Lower lobe of right lung (tissue), 2 donors: ENCODE measurements at regions not wholly inside any gene's neighbourhood (a gene's known extent, or its start where the extent isn't known, plus 50 kb on each side); places are given as distances from the start of the nearest gene placed in this dataset.

ENCODE experiments used
- ATAC-seq, 2 donors: fragments of 200-7000 bp; cut with Tn5 transposase; one replicate each; pipeline ENCODE4 v1.9.1; 2020 to 2022; ENCODE audit warnings: mild to moderate bottlenecking in 2 of 2, moderate library complexity in 2 of 2
- DNase-seq: peaks from one replicate; pipeline ENCODE4 v3.0.0-alpha.2; 2020
- H3K27ac ChIP-seq: fragments of 200-600 bp; one replicate; pipeline ENCODE4 v1.8.0; 2022
- H3K27me3 ChIP-seq: fragments of 200-600 bp; one replicate; pipeline ENCODE4 v1.8.0; 2022; ENCODE audit warnings: low read depth
- H3K36me3 ChIP-seq: fragments of 200-600 bp; one replicate; pipeline ENCODE4 v1.8.0; 2022; ENCODE audit warnings: mild to moderate bottlenecking
- H3K4me1 ChIP-seq: fragments of 200-600 bp; one replicate; pipeline ENCODE4 v1.8.0; 2022
- H3K4me3 ChIP-seq: fragments of 200-600 bp; one replicate; pipeline ENCODE4 v1.8.0; 2022; ENCODE audit warnings: mild to moderate bottlenecking
- H3K9me3 ChIP-seq: fragments of 200-600 bp; one replicate; pipeline ENCODE4 v1.8.0; 2022
- intact Hi-C: fragments of 100-400 bp; cut with DNase I; formaldehyde crosslinking; loops from one replicate; pipeline ENCODE4 v1.11.0; 2022
- TF ChIP-seq, protein P1 (sequence below): fragments of 200-600 bp; IDR thresholded peaks from one replicate; pipeline ENCODE4 v1.8.0; 2022; ENCODE audit warnings: antibody characterized with exemption, mild to moderate bottlenecking
- donor health status: DM: no; HTN: yes; CAD: no; lungs with severe emphysema.

DNA sequence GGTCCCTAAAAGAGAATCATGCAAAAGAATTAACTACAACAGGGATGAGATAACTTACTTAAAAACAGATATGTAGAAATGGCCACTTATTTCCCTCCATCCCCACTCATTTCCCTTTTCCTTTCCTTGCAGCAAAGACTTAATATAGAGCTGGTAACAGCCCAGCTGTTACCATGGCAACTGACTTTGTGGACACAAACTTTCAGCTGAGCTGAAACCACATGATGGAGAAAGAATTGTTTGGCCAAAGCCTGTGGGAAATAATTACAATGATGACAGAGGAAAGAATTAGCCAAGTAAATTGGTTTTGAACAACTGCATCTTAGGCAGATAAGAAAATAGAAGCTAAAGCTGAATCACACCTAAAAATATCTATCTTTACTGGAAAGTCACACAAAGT lies 364.9 kb downstream of the GALC start:
- H3K4me3 ChIP-seq: no peak overlapping the region
- DNase-seq: no peak
- intact Hi-C loops: no loop called here
- H3K27me3 ChIP-seq: no peaks in the 10 kb centered on the region
- H3K27ac ChIP-seq: no peak overlapping the region
- peaks cover 8% of the 10 kb centered on the region for H3K4me1 ChIP-seq
- no peaks in the 10 kb centered on the region for H3K9me3 ChIP-seq
- no peaks in the 10 kb centered on the region for H3K36me3 ChIP-seq
- TF ChIP-seq, protein P1, sequence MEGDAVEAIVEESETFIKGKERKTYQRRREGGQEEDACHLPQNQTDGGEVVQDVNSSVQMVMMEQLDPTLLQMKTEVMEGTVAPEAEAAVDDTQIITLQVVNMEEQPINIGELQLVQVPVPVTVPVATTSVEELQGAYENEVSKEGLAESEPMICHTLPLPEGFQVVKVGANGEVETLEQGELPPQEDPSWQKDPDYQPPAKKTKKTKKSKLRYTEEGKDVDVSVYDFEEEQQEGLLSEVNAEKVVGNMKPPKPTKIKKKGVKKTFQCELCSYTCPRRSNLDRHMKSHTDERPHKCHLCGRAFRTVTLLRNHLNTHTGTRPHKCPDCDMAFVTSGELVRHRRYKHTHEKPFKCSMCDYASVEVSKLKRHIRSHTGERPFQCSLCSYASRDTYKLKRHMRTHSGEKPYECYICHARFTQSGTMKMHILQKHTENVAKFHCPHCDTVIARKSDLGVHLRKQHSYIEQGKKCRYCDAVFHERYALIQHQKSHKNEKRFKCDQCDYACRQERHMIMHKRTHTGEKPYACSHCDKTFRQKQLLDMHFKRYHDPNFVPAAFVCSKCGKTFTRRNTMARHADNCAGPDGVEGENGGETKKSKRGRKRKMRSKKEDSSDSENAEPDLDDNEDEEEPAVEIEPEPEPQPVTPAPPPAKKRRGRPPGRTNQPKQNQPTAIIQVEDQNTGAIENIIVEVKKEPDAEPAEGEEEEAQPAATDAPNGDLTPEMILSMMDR: no peak
- ATAC-seq: peak; percentile 53 to 54

DNA sequence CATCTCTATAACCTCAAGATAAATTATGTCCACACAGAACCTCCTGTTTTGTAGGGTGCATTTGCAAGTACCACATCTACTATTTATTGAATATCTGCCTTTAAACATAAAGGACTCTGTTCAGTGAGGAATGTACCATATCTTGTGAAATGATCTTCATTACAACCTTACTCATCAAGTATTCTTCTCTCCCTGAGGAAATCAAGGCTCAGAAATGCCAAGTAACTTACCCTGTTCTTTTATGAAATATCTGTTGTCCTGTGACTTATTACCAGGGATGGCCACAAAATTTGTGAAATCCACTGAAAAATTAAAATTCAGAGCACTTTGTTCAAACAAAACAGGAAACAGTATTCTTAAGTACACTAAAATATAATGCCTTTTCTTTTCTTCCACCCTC lies 366.7 kb downstream of the GALC start:
- Histone ChIP-seq H3K36me3 (no peaks in the 10 kb centered on the region), H3K4me1 (peaks cover 8% of the 10 kb centered on the region), H3K4me3 (no peak overlapping the region), H3K27ac (no peak overlapping the region), H3K27me3 (no peaks in the 10 kb centered on the region), H3K9me3 (no peaks in the 10 kb centered on the region)
- TF ChIP-seq, protein P1: no peak
- ATAC-seq (no peak), DNase-seq (no peak)
- intact Hi-C loops: no loop called here

DNA sequence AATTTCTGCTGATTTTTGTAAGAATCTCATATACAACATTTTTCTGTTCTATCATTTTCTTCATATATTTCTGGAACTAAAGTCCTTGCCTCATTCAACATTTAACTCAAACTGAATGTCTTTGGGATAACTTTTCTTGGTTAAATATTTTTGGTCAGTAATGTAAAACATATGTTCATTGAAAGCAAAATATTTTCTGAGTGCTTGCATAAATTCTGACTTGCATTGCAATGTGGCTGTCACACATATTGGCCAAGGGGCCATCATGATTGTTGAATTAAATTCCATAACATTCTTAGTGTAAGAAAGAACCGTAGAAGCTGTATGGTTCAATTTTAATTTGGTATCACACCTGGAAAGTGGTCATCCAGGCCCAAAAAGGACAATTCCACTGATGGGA lies 369.4 kb downstream of the GALC start:
- TF ChIP-seq, protein P1: no peak
- Histone ChIP-seq H3K27ac (no peak overlapping the region), H3K36me3 (no peaks in the 10 kb centered on the region), H3K4me1 (peaks cover 8% of the 10 kb centered on the region), H3K9me3 (no peaks in the 10 kb centered on the region), H3K4me3 (no peak overlapping the region), H3K27me3 (no peaks in the 10 kb centered on the region)
- intact Hi-C loops: no loop called here
- ATAC-seq (no peak), DNase-seq (no peak)

DNA sequence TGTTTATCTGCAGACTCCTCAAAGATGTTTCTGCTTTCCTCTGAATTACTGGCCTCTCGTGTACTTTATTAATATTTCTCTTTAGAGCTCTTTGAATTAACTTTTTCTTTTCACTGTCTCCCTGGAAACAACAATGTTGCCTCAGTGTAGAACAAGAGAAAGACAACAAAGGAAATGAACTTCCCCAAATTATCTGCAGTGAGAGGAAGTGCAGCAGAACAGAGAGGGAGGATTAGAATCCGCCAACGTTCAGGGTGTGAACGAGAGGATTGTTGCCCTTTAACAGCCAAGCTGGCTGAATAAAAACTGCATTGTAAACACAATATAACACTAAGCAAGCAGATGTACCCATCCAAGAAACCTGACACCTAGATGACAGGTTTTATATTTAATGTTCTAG lies 375.9 kb downstream of the GALC start:
- Histone ChIP-seq H3K27ac (no peak overlapping the region), H3K4me1 (no peaks in the 10 kb centered on the region), H3K9me3 (no peaks in the 10 kb centered on the region), H3K4me3 (no peak overlapping the region), H3K27me3 (no peaks in the 10 kb centered on the region), H3K36me3 (no peaks in the 10 kb centered on the region)
- DNase-seq (no peak), ATAC-seq (peak; percentile 41 to 51)
- intact Hi-C loops: no loop called here
- TF ChIP-seq, protein P1: no peak

DNA sequence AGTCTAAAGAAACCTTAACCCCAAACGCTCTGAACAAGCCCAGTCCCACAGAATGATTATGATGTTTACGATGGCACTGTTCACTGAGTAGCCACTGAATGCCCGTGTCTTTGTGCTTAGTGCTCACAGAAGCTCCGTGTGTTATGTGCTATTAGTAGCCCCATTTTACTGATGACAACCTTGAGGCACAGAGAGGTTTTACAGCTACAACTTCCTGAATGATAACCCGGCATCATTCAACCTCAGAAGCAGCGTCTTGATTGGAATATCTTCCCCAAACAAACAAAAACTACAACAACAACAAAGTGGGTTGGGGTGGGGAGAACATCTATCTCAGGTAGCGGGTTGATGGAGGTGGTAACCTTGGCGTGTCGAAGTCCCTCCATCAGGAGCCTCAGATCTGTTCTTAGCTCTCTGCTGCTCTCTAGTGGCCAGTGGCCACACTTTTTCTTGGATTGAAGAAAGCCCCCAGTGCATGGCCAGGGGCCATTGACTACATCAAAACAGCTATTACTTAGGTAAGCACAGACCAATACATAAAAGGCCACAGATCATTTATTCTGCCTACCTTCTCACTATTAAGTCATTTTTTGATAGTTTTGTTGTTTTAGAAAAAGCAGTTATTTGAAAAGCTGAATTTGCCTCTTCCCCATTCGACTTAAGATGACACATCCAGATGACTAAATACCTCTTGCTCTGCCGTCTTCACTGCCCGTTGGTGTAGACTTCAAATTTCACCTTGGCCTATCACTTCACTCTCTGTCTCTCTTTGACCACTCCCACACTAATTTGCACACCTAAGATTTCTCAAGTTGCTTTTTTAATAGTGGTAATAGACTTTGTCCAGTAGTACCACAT lies 376.9 kb downstream of the GALC start:
- no peaks in the 10 kb centered on the region for H3K27me3 ChIP-seq
- TF ChIP-seq, protein P1: peak; percentile 72
- no peak for DNase-seq
- no peaks in the 10 kb centered on the region for H3K9me3 ChIP-seq
- peak; percentile 68 to 71 for ATAC-seq
- intact Hi-C loops: no loop called here
- H3K4me3 ChIP-seq: no peak overlapping the region
- H3K27ac ChIP-seq: no peak overlapping the region
- H3K36me3 ChIP-seq: no peaks in the 10 kb centered on the region
- no peaks in the 10 kb centered on the region for H3K4me1 ChIP-seq
